Fibroblast of lung (primary cell): ENCODE measurements at regions not wholly inside any gene's neighbourhood (a gene's known extent, or its start where the extent isn't known, plus 50 kb on each side); places are given as distances from the start of the nearest gene placed in this dataset.

Source experiments
- EZH2 ChIP-seq: IDR thresholded peaks from 2 replicates; pipeline ENCODE4 v1.5.1; 2012; ENCODE audit warnings: low read length, control low read depth, mild to moderate bottlenecking; ENCODE audit errors: missing control alignments
- TF ChIP-seq, protein P1 (sequence below), 2 donors: IDR thresholded peaks in 1 of 2; conservative IDR thresholded peaks in 1 of 2; 1 replicate in 1 of 2; 2 replicates in 1 of 2; pipeline ENCODE4 v1.5.1; 2011 to 2012; ENCODE audit warnings: low read length in 2 of 2, control low read depth in 1 of 2, inconsistent platforms in 1 of 2, low read depth in 1 of 2, mild to moderate bottlenecking in 1 of 2

DNA sequence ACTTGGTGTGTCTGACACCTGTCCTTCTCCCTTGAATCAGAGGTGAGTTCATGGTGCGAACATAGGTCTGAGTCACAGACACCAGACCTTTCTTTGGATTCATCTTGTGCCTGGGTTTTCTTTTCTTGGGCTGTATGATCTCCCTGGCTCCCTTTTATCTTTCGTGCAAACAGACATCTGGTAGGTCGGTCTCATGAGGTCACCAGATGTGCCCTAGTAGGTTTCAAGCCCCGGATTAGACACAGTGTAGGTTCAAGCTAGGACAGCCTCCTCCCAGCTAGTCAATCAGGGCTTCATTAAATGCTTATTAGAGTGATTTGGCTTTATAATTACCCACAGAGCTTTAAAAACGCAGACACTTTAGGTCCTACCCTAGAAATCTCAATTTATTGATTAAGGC is 106.0 kb upstream of the MYO10 start:
- TF ChIP-seq, protein P1, sequence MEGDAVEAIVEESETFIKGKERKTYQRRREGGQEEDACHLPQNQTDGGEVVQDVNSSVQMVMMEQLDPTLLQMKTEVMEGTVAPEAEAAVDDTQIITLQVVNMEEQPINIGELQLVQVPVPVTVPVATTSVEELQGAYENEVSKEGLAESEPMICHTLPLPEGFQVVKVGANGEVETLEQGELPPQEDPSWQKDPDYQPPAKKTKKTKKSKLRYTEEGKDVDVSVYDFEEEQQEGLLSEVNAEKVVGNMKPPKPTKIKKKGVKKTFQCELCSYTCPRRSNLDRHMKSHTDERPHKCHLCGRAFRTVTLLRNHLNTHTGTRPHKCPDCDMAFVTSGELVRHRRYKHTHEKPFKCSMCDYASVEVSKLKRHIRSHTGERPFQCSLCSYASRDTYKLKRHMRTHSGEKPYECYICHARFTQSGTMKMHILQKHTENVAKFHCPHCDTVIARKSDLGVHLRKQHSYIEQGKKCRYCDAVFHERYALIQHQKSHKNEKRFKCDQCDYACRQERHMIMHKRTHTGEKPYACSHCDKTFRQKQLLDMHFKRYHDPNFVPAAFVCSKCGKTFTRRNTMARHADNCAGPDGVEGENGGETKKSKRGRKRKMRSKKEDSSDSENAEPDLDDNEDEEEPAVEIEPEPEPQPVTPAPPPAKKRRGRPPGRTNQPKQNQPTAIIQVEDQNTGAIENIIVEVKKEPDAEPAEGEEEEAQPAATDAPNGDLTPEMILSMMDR (conservative IDR thresholded peaks at IDR 0.05 in 1 of 2, IDR thresholded peaks at IDR 0.05 in 1 of 2; ENCODE audit: low read depth in 1 of 2, low read length in 2 of 2): no peak
- TF ChIP-seq EZH2: no peak
